IMR-90 (cell line): ENCODE measurements at regions not wholly inside any gene's neighbourhood (a gene's known extent, or its start where the extent isn't known, plus 50 kb on each side); places are given as distances from the start of the nearest gene placed in this dataset.

Experiments
- ATAC-seq: fragments of 200-7000 bp; cut with Tn5 transposase; 2 replicates; pipeline ENCODE4 v1.9.1; 2020; ENCODE audit warnings: low read depth, mild to moderate bottlenecking, moderate library complexity
- BruUV-seq: library from RNA; stranded (reverse); fragments of 400-500 nt; replicated peaks from 2 replicates; lab custom pipeline; 2021; lab: Mats Ljungman, UMichigan
- CTCF ChIA-PET: fragments of 300-600 bp; formaldehyde crosslinking; extraction: SDS; loops from one replicate; lab custom pipeline; 2021; ENCODE audit warnings: antibody characterized with exemption; lab: Yijun Ruan, JAX
- POLR2A ChIA-PET: fragments of 300-600 bp; sonication (Branson Sonifier 250); formaldehyde crosslinking; loops from one replicate; lab custom pipeline; 2022; ENCODE audit warnings: antibody characterized with exemption; ENCODE audit not compliant: unreplicated experiment; lab: Charles Lee
- DNase-seq: peaks from one replicate; pipeline ENCODE4 v3.0.0; 2013
- H2AFZ ChIP-seq: replicated peaks from 2 replicates; pipeline ENCODE3; 2013; ENCODE audit warnings: low read length, mild to moderate bottlenecking; ENCODE audit not compliant: poor library complexity
- H2AK5ac ChIP-seq: 2 replicates; pipeline ENCODE4 v1.6.1; 2013; ENCODE audit warnings: low read depth, low read length, inconsistent platforms
- H2AK9ac ChIP-seq: replicated peaks from 2 replicates; pipeline ENCODE3; 2013; ENCODE audit warnings: mild to moderate bottlenecking, low read depth, low read length, moderate library complexity; ENCODE audit not compliant: poor library complexity
- H2BK120ac ChIP-seq: 2 replicates; pipeline ENCODE4 v1.6.1; 2013; ENCODE audit warnings: low read depth, low read length, inconsistent platforms
- H2BK15ac ChIP-seq: 3 replicates; pipeline ENCODE4 v1.6.1; 2013; ENCODE audit warnings: low read depth, low read length, inconsistent platforms
- H2BK20ac ChIP-seq: 2 replicates; pipeline ENCODE4 v1.6.1; 2013; ENCODE audit warnings: low read depth, mild to moderate bottlenecking, inconsistent platforms, low read length, moderate library complexity
- H2BK5ac ChIP-seq: 2 replicates; pipeline ENCODE4 v1.6.1; 2013; ENCODE audit warnings: mild to moderate bottlenecking, low read depth, low read length, inconsistent platforms; ENCODE audit not compliant: poor library complexity, severe bottlenecking
- H3K14ac ChIP-seq: replicated peaks from 2 replicates; pipeline ENCODE4 v1.6.1; 2013; ENCODE audit warnings: low read depth, low read length, inconsistent platforms
- H3K18ac ChIP-seq: 2 replicates; pipeline ENCODE4 v1.6.1; 2013; ENCODE audit warnings: low read depth, low read length, control low read depth
- H3K23ac ChIP-seq: 2 replicates; pipeline ENCODE4 v1.6.1; 2013; ENCODE audit warnings: low read depth, low read length, inconsistent platforms
- H3K27ac ChIP-seq: 2 replicates; pipeline ENCODE4 v1.5.1; 2013; ENCODE audit warnings: mild to moderate bottlenecking, control low read depth, low read length; ENCODE audit not compliant: insufficient read depth
- H3K27me3 ChIP-seq: 2 replicates; pipeline ENCODE4 v1.6.1; 2013; ENCODE audit warnings: low read length; ENCODE audit not compliant: control insufficient read depth, insufficient read depth
- H3K36me3 ChIP-seq: 2 replicates; pipeline ENCODE4 v1.6.1; 2013; ENCODE audit warnings: low read length, mixed read lengths; ENCODE audit not compliant: control insufficient read depth, insufficient read depth
- H3K4ac ChIP-seq: 2 replicates; pipeline ENCODE4 v1.6.1; 2013; ENCODE audit warnings: low read depth, low read length, inconsistent platforms
- H3K4me1 ChIP-seq: 2 replicates; pipeline ENCODE4 v1.6.1; 2013; ENCODE audit warnings: low read length, mixed read lengths; ENCODE audit not compliant: control insufficient read depth, insufficient read depth
- H3K4me2 ChIP-seq: 2 replicates; pipeline ENCODE4 v1.6.1; 2013; ENCODE audit warnings: low read depth, mild to moderate bottlenecking, control low read depth, low read length, moderate library complexity
- H3K4me3 ChIP-seq: 2 replicates; pipeline ENCODE4 v1.5.1; 2013; ENCODE audit warnings: low read depth, mild to moderate bottlenecking, control low read depth, low read length, moderate library complexity; ENCODE audit not compliant: insufficient read depth
- H3K56ac ChIP-seq: 2 replicates; pipeline ENCODE4 v1.6.1; 2013; ENCODE audit warnings: low read length, inconsistent platforms; ENCODE audit not compliant: insufficient read depth; ENCODE audit errors: extremely low read depth
- H3K79me1 ChIP-seq, 2 experiments: 2 replicates each; pipeline ENCODE4 v1.6.1; 2013; ENCODE audit warnings: low read length in 2 of 2, inconsistent platforms in 1 of 2, low read depth in 1 of 2
- H3K9ac ChIP-seq: 2 replicates; pipeline ENCODE4 v1.6.1; 2013; ENCODE audit warnings: low read depth, low read length, control low read depth
- H3K9me1 ChIP-seq: 2 replicates; pipeline ENCODE4 v1.6.1; 2013; ENCODE audit warnings: low read length, inconsistent platforms; ENCODE audit not compliant: insufficient read depth
- H3K9me3 ChIP-seq: 2 replicates; pipeline ENCODE4 v1.6.1; 2013; ENCODE audit warnings: low read length; ENCODE audit not compliant: control insufficient read depth, insufficient read depth
- H4K20me1 ChIP-seq: 2 replicates; pipeline ENCODE4 v1.6.1; 2013; ENCODE audit warnings: low read length, inconsistent platforms; ENCODE audit not compliant: insufficient read depth
- H4K5ac ChIP-seq: 2 replicates; pipeline ENCODE4 v1.6.1; 2013; ENCODE audit warnings: mild to moderate bottlenecking, low read depth, low read length, control low read depth
- H4K8ac ChIP-seq, 2 experiments: 2 replicates each; pipeline ENCODE4 v1.6.1; 2013; ENCODE audit warnings: low read depth in 2 of 2, low read length in 2 of 2, control low read depth in 1 of 2, inconsistent platforms in 1 of 2
- H4K91ac ChIP-seq: 2 replicates; pipeline ENCODE4 v1.6.1; 2013; ENCODE audit warnings: low read depth, low read length, inconsistent platforms; ENCODE audit not compliant: insufficient read depth
- BHLHE40 ChIP-seq: fragments of 150-350 bp; IDR thresholded peaks from 2 replicates; pipeline ENCODE4 v1.6.1; 2016; ENCODE audit warnings: mild to moderate bottlenecking, low read depth, low read length
- CEBPB ChIP-seq: IDR thresholded peaks from 2 replicates; pipeline ENCODE4 v1.6.1; 2012; ENCODE audit warnings: low read depth, low read length, improper control_type of control experiment
- CTCF ChIP-seq: conservative IDR thresholded peaks from 2 replicates; pipeline ENCODE4 v1.5.1; 2012; ENCODE audit warnings: mild to moderate bottlenecking, low read depth, low read length, improper control_type of control experiment
- MAFK ChIP-seq: IDR thresholded peaks from 2 replicates; pipeline ENCODE4 v1.6.1; 2012; ENCODE audit warnings: low read depth, low read length, improper control_type of control experiment
- MAZ ChIP-seq: IDR thresholded peaks from 2 replicates; pipeline ENCODE4 v1.6.1; 2012; ENCODE audit warnings: low read depth, mild to moderate bottlenecking, low read length, improper control_type of control experiment, moderate library complexity, borderline replicate concordance
- RAD21 ChIP-seq: IDR thresholded peaks from 2 replicates; pipeline ENCODE4 v1.6.1; 2012; ENCODE audit warnings: low read length, improper control_type of control experiment
- RCOR1 ChIP-seq: IDR thresholded peaks from 2 replicates; pipeline ENCODE4 v1.6.1; 2012; ENCODE audit warnings: mild to moderate bottlenecking, low read length, improper control_type of control experiment; ENCODE audit not compliant: insufficient replicate concordance
- USF2 ChIP-seq: fragments of 150-350 bp; IDR thresholded peaks from 2 replicates; pipeline ENCODE4 v1.6.1; 2017; ENCODE audit warnings: mild to moderate bottlenecking, antibody characterized with exemption, low read length, low read depth
- WGBS, 2 experiments: methylation state at CpG; one replicate each; pipeline versions ENCODE4 v1.1.5 to v1.1.7; 2013; ENCODE audit warnings: missing lambda C conversion rate in 2 of 2; ENCODE audit not compliant: insufficient read length in 1 of 2; ENCODE audit errors: extremely low coverage in 2 of 2; 5-methylcytosine and 5-hydroxymethylcytosine counted together
- dilution Hi-C: fragments of 300-500 bp; cut with HindIII; formaldehyde crosslinking; loops from one replicate; pipeline ENCODE4 v1.14.3; 2018; ENCODE audit warnings: low sequenced_read_pairs; ENCODE audit not compliant: unreplicated experiment
- in situ Hi-C: fragments of 300-500 bp; cut with MboI; formaldehyde crosslinking; loops from 3 replicates; pipeline ENCODE4 v1.14.3; 2019; ENCODE audit warnings: low sequenced_read_pairs, inconsistent platforms, mixed read lengths
- intact Hi-C: fragments of 100-400 bp; cut with micrococcal nuclease; formaldehyde crosslinking; loops from 2 replicates; pipeline ENCODE4 v1.10.0; 2022

GRCh38 chr1:110267260-110267659 lies 57.1 kb downstream of the KCNC4 start:
- 68% methylated on average over 6 of the region's 7 CpGs; no CpG with 5 or more reads in 1 of the 2 experiments for WGBS, 2 experiments
- H4K20me1 ChIP-seq, result no peaks in the 10 kb centered on the region
- no peaks in the 10 kb centered on the region for H3K4me1 ChIP-seq
- H3K9me1 ChIP-seq, result no peaks in the 10 kb centered on the region
- intact Hi-C loops (no loop called here), in situ Hi-C loops (no loop called here), dilution Hi-C loops (no loop called here)
- TF ChIP-seq RAD21, result no peak
- no peak for TF ChIP-seq MAFK
- no peak for TF ChIP-seq MAZ
- no peak for TF ChIP-seq USF2
- no peak for TF ChIP-seq CEBPB
- no peak for TF ChIP-seq BHLHE40
- no peak for TF ChIP-seq CTCF
- no peak for TF ChIP-seq RCOR1
- H4K91ac ChIP-seq, result no peak overlapping the region
- no peaks in the 10 kb centered on the region for H3K36me3 ChIP-seq
- DNase-seq (no peak), ATAC-seq (no peak)
- peaks cover 41% of the 10 kb centered on the region for H3K27me3 ChIP-seq
- no peak overlapping the region for H3K4me2 ChIP-seq
- no peak overlapping the region for H2AFZ ChIP-seq
- no peak overlapping the region for H3K4ac ChIP-seq
- H3K4me3 ChIP-seq, result no peak overlapping the region
- H2BK120ac ChIP-seq, result no peak overlapping the region
- H2BK5ac ChIP-seq, result no peak overlapping the region
- H3K27ac ChIP-seq, result no peak overlapping the region
- H4K8ac ChIP-seq, result no peak overlapping the region
- CTCF ChIA-PET, result no interaction called here
- H3K56ac ChIP-seq, result no peak overlapping the region
- H2AK9ac ChIP-seq, result no peak overlapping the region
- no peak overlapping the region for H2BK20ac ChIP-seq
- no peak overlapping the region for H2AK5ac ChIP-seq
- H3K9me3 ChIP-seq, result no peaks in the 10 kb centered on the region
- POLR2A ChIA-PET, result no interaction called here
- no TSS peak for BruUV-seq
- no peak overlapping the region for H3K14ac ChIP-seq
- no peak overlapping the region for H3K23ac ChIP-seq
- H3K79me1 ChIP-seq, result no peaks in the 10 kb centered on the region
- no peak overlapping the region for H3K18ac ChIP-seq
- no peak overlapping the region for H2BK15ac ChIP-seq
- H3K9ac ChIP-seq, result no peak overlapping the region
- no peak overlapping the region for H4K5ac ChIP-seq
